HG03469 (cell line): ENCODE measurements at regions not wholly inside any gene's neighbourhood (a gene's known extent, or its start where the extent isn't known, plus 50 kb on each side); places are given as distances from the start of the nearest gene placed in this dataset.
"Not testable (repeated sequence)": the region's sequence is repeated elsewhere in the genome, so short reads cannot be mapped to it uniquely, and the experiment has no call there.

ENCODE experiments used
- ATAC-seq: cut with Tn5 transposase; IDR thresholded peaks from one replicate; pipeline ENCODE4 v1.9.1; 2021; ENCODE audit warnings: mild to moderate bottlenecking, moderate library complexity, moderate number of reproducible peaks; ENCODE audit not compliant: unreplicated experiment

DNA sequence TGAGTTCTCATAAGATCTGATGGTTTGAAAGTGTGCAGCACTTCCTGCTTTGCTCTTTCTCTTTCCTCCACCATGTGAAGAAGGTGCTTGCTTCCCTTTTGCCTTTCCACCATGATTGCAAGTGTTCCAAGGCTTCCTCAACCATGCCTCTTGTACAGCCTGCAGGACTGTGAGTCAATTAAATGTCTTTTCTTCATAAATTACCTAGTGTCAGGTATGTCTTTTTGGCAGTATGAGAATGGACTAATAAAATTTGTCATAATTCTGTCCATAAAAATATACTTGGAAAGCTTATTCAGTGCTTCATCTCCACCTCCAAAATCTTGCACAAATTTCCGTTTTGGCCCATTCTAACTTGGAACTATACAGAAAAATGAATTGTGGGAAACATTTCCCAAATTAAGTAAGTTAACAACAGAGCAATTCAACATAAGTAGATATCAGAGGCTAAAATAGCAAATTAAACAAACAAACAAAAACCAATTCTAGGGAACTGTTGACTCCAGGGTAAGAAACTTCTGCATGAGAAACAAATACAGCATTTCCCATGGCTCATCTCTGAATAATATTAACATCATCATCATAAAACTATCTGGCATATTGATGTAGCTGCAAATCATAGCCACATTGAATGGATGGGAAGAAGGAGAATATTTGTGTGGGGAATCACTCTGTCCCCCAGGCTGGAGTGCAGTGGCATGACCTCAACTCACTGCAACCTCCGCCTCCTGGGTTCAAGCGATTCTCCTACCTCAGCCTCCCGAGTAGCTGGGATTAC, 459.5 kb upstream of the FAR2 start:
- ATAC-seq: no peak

DNA sequence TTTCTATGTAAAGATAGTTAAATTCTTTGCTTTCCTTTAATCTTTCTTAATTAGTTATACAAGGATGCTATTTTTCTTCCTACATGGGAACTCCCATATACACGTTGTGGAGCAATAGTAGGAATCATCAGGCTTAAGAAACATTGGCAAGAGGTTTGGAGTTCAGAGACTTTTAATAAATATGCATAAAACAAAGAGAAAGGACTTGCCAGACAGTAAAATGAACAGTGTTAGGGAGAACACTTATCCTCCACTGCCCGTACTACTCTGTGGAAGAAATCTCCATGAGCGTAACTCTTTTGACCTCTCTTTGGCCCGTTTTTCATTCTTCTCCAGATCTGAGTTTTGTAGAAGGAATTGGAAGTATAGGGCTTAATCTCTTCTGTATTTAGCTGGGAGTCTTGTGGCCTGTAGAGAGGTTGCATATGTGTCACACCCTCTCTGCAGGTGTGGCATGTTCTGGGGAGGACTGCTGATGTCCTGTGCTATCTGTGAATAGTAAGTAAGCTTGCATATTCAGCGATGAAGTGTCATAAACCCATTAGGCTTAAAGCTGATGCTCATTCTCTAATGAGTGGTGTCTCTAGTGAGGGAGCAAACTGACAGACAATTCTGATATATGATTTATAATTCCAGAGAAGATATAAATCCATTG, 455.4 kb upstream of the FAR2 start:
- no peak for ATAC-seq

DNA sequence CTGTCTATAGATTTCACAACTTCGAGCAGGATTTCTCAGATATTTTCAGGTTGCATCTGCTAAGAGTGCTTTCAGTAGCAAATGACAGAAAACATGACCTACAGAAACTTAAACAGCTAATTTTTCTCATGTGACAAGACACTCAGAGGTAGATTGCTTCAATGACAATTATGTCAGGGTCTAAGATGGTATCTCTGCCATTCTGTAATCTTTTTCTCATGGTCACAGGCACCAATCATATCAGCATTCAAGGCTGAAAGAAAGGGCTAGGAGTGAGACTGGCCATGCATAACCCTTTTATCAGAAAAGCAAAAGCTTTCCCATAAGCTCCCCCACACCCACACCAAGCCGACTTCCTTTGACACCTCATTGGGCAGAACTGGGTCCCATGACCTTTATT, 450.5 kb upstream of the FAR2 start:
- ATAC-seq: no peak

DNA sequence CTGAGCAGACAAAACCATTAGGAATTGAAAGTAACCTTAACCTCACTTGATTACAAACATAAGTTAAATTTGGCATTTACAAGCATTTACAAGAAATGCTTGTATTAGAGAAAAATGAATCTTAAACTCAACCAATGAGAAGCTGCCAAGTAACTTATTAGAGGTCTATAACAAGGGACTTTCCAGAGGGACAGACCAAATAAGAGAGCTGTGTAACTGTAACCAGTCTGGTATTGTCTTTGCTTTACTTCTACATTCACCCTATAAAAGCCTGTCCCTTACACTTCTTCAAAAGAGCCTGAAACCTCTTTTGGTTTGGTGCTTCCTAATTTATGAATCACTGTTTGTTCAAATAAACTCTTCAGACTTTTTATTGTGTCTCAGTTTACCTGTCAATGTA, 450.0 kb upstream of the FAR2 start:
- ATAC-seq: no peak

DNA sequence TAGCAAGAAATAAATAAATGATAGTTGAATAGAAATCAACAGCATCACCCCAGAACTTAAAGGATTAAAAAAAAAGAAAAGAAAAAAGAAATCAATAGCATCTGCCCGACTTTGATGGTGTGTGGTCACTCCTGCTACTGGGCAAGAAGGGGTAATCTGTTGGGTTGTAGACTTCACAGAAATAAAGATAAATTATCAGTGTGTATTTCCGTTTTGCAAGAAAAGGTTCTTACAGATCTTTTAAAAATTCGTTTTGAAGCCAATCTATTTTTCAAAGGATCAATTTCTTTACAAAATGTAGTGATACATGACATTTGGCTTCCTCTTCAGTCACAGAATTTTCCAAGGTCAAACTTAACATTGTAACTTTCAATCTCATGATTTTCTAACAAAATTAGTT, 448.9 kb upstream of the FAR2 start:
- no peak for ATAC-seq

- ATAC-seq: no peak
Measured at GRCh38 chr12:28704477-28705169, 444.5 kb upstream of the FAR2 start.

DNA sequence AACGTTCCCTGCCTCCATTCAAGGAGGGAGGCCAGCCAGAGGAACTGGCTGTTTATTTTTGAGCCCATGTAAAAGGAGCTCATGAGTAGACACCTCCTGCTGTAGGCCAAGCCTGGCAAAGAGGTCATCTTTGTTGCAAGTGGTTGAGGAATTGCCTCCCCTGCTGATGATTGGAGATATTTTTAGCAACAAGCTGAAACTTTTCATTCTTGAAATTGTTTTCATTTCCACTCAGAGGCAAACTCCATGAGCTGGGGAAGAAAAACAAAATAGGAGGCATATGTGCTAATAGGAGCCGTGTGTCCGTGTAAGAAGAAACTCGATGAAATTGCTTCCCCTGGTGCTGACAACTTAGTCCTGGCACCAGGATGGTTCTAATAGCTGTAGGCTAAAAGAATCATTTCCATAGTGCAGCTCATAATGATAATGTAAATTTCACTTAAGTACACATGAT, 440.1 kb upstream of the FAR2 start:
- ATAC-seq: no peak

DNA sequence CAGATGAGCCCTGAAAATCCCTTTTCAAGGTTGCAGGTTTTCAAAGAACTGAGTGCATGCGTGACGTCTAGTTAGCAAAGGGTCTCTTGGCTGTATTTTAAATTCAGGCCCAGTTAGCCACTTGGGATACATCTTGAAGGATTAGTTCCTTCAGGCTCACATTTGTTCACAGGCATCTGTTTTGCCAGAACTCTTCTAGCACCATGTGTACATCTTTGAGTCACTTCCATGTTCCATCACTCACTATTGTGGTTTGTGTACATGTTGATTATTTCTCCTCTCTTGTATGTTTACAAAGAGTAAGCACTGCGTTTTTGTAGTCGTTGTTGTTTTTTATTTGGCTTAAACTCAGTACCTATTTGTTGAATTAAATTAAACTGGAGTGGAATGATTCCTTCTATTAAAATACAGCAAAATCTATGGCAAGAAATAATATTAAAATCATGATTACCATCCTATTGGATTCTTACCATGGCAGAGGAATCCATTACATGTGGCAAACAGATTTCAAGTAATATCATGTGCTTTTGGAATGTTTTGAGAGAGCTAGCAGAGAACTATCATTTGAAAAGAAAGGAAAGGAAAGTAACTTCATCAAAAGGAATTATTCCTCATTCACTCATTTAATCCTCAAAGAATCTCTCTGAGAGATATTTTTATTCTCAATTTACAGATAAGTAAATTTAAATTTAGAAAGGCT, 438.9 kb upstream of the FAR2 start:
- ATAC-seq: no peak

DNA sequence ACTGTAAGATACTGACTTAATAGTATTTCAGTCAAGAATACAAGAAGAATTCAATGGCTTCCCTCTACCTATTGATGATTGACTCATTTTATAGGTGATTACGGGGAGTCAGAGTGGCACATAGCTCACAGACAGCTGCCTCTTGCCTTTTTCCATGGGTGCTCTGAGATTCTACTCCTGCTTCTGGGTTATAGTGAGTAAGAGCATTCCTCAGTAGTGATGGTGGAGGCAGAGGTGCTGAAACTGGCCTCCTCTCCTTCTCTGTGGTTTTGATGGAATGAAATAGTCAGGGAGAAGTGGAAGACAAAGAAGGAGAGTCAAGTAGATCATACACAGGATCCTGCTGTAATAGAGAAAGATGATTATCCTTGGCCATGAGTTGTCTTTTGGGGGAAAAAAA, 438.2 kb upstream of the FAR2 start:
- ATAC-seq: no peak

DNA sequence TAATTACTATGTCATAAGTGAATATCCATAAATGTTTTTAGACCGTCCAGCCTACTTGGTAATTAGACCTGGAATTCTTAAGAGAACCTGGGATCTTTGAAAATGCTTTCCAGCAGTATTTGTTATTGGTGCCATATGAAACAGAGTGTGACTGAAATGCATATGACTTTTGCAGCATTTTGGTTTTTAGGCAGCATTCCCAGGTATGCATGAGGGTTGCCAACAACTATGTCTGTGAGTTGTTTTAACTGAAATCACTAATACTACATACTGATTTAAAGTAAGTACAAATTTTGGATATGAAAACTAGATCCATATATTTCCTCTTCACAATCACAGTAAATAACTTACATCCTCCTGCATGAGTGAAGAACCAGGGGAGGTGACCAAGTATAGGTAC, 437.7 kb upstream of the FAR2 start:
- ATAC-seq: no peak

- ATAC-seq: no peak
Measured at GRCh38 chr12:28742791-28743190, 406.3 kb upstream of the FAR2 start.

DNA sequence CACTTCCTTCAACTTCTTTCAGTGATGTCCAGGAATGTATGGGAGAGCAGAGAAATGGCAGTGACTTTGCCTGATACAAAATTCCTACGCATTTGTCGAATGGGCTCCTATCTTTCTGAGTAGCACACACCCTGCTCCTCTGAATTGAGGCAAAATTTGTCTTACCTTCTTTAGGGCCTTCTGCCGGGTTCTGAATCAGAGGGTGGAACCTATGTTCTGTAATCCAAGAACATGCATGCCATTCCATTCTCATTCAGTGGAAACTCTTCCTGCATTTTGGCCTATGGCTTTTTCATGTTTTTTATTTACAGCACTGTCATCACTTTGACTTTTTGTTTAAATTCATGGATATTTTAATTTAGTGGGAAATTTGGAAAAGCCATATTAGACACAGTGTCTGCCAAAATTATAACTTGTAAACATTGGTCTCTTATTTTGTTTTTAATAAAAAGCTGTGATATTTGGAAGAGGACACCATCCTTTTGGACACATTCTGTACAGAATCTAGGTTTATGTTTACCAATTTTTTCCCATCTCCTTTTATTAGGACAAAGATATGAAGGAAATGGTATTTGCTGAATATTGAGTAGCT, 402.2 kb upstream of the FAR2 start:
- ATAC-seq: no peak

DNA sequence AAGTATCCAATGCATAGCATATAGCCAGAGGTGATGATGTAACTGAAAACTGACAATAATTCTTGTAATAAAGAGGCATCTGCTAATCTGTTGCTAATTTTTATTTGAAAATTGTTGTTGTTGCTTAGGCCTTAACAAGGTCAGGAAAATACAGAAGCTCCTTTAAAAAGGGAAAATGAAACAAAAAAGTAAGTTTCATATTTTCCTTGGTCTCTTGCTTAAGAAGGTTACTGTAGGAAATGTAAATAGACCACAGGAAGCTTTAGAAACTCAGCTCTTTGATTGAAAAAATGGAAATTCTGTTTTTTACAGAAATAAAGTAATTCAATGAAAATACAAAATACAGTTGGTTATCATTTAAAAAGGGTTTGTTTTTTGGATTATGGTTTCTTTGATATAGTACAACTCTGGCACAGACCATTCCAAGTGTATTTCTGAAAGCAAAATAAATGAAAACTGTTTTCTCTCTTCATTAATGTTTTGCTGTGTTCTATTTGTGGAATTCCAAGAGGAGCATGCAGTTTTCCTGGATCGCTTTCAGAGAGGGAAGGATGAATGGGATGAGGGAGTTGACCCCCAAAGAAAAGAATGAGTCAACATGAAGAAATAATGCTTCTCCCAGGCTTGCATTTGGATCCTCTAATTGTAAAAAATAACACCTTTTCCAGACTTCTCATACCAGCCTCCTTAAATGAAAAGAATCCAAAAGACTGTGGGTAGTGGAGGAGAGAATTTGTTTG, 398.0 kb upstream of the FAR2 start:
- ATAC-seq: no peak

- no peak for ATAC-seq
Measured at GRCh38 chr12:28755027-28755426, 394.1 kb upstream of the FAR2 start.

DNA sequence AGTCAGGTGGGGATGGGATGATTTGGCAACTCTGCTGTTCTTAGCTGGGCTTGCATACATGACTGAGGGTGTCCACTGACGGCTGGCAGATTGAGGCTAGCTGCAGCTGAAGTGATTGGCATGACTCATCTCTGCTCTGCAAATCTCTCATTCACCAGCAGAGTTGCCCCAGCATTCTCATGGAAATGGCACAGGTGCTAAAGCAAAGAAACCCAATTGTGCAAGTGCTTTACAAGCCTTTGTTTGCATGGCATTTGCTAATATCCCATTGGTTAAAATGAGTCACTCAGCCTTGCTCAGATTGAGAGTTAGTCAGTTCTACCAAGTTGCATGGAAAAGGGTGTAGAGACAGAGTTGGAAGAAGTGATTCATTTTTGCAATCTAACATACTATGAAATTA, 389.7 kb upstream of the FAR2 start:
- no peak for ATAC-seq

- ATAC-seq: not testable (repeated sequence)
Measured at GRCh38 chr12:28760040-28760903, 388.8 kb upstream of the FAR2 start.

GRCh38 chr12:28761897-28762296, 387.2 kb upstream of the FAR2 start:
- ATAC-seq: not testable (repeated sequence)

DNA sequence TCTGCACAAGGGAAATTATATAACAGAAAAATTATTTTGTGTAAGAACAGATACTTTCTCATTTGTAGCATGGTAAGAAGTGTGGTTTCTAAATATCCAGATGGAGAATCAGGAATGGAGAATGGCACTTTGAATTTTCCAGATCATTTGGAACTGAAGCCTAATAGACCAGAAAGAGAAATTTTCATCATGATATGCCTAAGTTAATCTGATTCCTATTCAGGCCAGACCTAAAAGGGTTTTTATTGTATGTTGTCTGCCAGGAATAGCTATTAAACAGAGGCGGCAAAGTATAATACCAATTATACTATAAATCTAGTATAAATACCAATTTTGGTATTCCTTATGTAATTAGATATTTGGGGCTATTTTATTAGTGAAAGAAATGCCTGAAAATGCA, 382.7 kb upstream of the FAR2 start:
- ATAC-seq: no peak

- ATAC-seq: no peak
Measured at GRCh38 chr12:28767836-28768348, 381.2 kb upstream of the FAR2 start.
